NOMO-1 treated with dmso at 0.1 percent for 144 hours (cell line): ENCODE measurements at regions not wholly inside any gene's neighbourhood (a gene's known extent, or its start where the extent isn't known, plus 50 kb on each side); places are given as distances from the start of the nearest gene placed in this dataset.
"Not testable (repeated sequence)": the region's sequence is repeated elsewhere in the genome, so short reads cannot be mapped to it uniquely, and the experiment has no call there.

Experiments used
- DNase-seq: peaks from one replicate; lab custom pipeline; 2025; ENCODE audit not compliant: unreplicated experiment; lab: John Stamatoyannopoulos, UW

- DNase-seq: no peak
Observed at GRCh38 chr4:112770114-112770513, 133.2 kb downstream of the LARP7 start.

GRCh38 chr4:112775801-112776200 lies 138.9 kb downstream of the LARP7 start:
- DNase-seq: no peak

- DNase-seq: no peak
Observed at GRCh38 chr4:112776535-112776934, 139.6 kb downstream of the LARP7 start.

- DNase-seq: no peak
Observed at GRCh38 chr4:112778520-112778919, 141.6 kb downstream of the LARP7 start.

GRCh38 chr4:112793033-112793432 lies 156.1 kb downstream of the LARP7 start:
- no peak for DNase-seq

- DNase-seq: no peak
Observed at GRCh38 chr4:112800001-112800400, 163.1 kb downstream of the LARP7 start.

- no peak for DNase-seq
Observed at GRCh38 chr4:112801341-112801740, 164.4 kb downstream of the LARP7 start.

- no peak for DNase-seq
Observed at GRCh38 chr4:112802780-112803179, 165.8 kb downstream of the LARP7 start.

GRCh38 chr4:112807083-112807482 lies 170.1 kb downstream of the LARP7 start:
- DNase-seq: no peak

- DNase-seq: no peak
Observed at GRCh38 chr4:112808001-112808400, 171.1 kb downstream of the LARP7 start.

- no peak for DNase-seq
Observed at GRCh38 chr4:112813790-112814189, 176.8 kb downstream of the LARP7 start.

- peak; percentile 73 for DNase-seq
Observed at GRCh38 chr4:112817933-112818593, 181.1 kb downstream of the LARP7 start.

GRCh38 chr4:112818594-112818965 lies 181.6 kb downstream of the LARP7 start:
- peak; percentile 0 for DNase-seq

GRCh38 chr4:112819729-112820128 lies 182.8 kb downstream of the LARP7 start:
- DNase-seq: no peak

GRCh38 chr4:112823156-112823555 lies 186.2 kb downstream of the LARP7 start:
- DNase-seq: no peak

- no peak for DNase-seq
Observed at GRCh38 chr4:112823606-112824005, 186.7 kb downstream of the LARP7 start.

GRCh38 chr4:112830753-112831386 lies 193.9 kb downstream of the LARP7 start:
- DNase-seq: no peak

GRCh38 chr4:112832493-112832892 lies 195.6 kb downstream of the LARP7 start:
- no peak for DNase-seq

- DNase-seq: no peak
Observed at GRCh38 chr4:112836895-112837294, 200.0 kb downstream of the LARP7 start.

- not testable (repeated sequence) for DNase-seq
Observed at GRCh38 chr4:112838015-112838414, 201.1 kb downstream of the LARP7 start.

GRCh38 chr4:112840061-112840460 lies 203.1 kb downstream of the LARP7 start:
- DNase-seq: no peak

- DNase-seq: no peak
Observed at GRCh38 chr4:112840619-112841018, 203.7 kb downstream of the LARP7 start.

GRCh38 chr4:112842513-112842912 lies 205.6 kb downstream of the LARP7 start:
- no peak for DNase-seq
